ENCODE measurements at regions not wholly inside any gene's neighbourhood (a gene's known extent, or its start where the extent isn't known, plus 50 kb on each side); places are given as distances from the start of the nearest gene placed in this dataset.

GRCh38 chr2:144705328-144706245 lies 185.7 kb upstream of the ZEB2 start:
- TF ChIP-seq CTCF (IDR thresholded peaks at IDR 0.05; ENCODE audit: insufficient read depth, low read length): no peak
- no peak for TF ChIP-seq REST (IDR thresholded peaks at IDR 0.05; ENCODE audit: insufficient replicate concordance, low read depth)
- no peak for TF ChIP-seq POLR2AphosphoS5 (IDR thresholded peaks at IDR 0.05; ENCODE audit: low read depth)
- TF ChIP-seq GABPA (IDR thresholded peaks at IDR 0.05; ENCODE audit: low read depth): no peak

All from HL-60 (cell line).